ENCODE measurements at regions not wholly inside any gene's neighbourhood (a gene's known extent, or its start where the extent isn't known, plus 50 kb on each side); places are given as distances from the start of the nearest gene placed in this dataset.

- H3K27me3 ChIP-seq = no peaks in the 10 kb centered on the region
- no peak overlapping the region for H3K4me3 ChIP-seq
- H3K4me1 ChIP-seq = peaks cover 0 to 7% of the 10 kb centered on the region in 2 donors
- H3K9me3 ChIP-seq = no peaks in the 10 kb centered on the region
- in situ Hi-C loops (cut with MboI; ENCODE audit: low sequenced_read_pairs in 4 of 4) = no loop called here
- intact Hi-C loops (cut with DNase I; ENCODE audit: low total_unique reads) = no loop called here
- DNase-seq (no peak), ATAC-seq (peak in 1 of 2 donors; percentile 32)
- H3K36me3 ChIP-seq = no peaks in the 10 kb centered on the region
- H3K27ac ChIP-seq = peak overlapping the region; percentile 61 to 78 (median 72)
- no peak for TF ChIP-seq POLR2A (IDR thresholded peaks at IDR 0.05)
- no peak for TF ChIP-seq CTCF (IDR thresholded peaks at IDR 0.05 in 4 of 5, conservative IDR thresholded peaks at IDR 0.05 in 1 of 5)
These were observed 107.5 kb upstream of the THBS1 start for GRCh38 chr15:39473298-39473947.

- Histone ChIP-seq H3K36me3 (no peaks in the 10 kb centered on the region), H3K4me3 (no peak overlapping the region), H3K27ac (peak overlapping the region in 2 of 4 donors; percentile 74 to 78), H3K4me1 (peaks cover 0 to 7% of the 10 kb centered on the region in 2 donors), H3K27me3 (no peaks in the 10 kb centered on the region), H3K9me3 (no peaks in the 10 kb centered on the region)
- TF ChIP-seq CTCF (IDR thresholded peaks at IDR 0.05 in 4 of 5, conservative IDR thresholded peaks at IDR 0.05 in 1 of 5) (no peak), POLR2A (IDR thresholded peaks at IDR 0.05) (no peak)
- in situ Hi-C loops (cut with MboI; ENCODE audit: low sequenced_read_pairs in 4 of 4) (no loop called here), intact Hi-C loops (cut with DNase I; ENCODE audit: low total_unique reads) (no loop called here)
- no peak for DNase-seq
- ATAC-seq = no peak
These were observed 106.2 kb upstream of the THBS1 start for GRCh38 chr15:39474657-39475056.

GRCh38 chr15:39478996-39479395 lies 101.9 kb upstream of the THBS1 start:
- Histone ChIP-seq H3K4me3 (no peak overlapping the region), H3K9me3 (no peaks in the 10 kb centered on the region), H3K4me1 (no peaks in the 10 kb centered on the region), H3K36me3 (no peaks in the 10 kb centered on the region), H3K27me3 (no peaks in the 10 kb centered on the region), H3K27ac (no peak overlapping the region)
- intact Hi-C loops (cut with DNase I; ENCODE audit: low total_unique reads) (no loop called here), in situ Hi-C loops (cut with MboI; ENCODE audit: low sequenced_read_pairs in 4 of 4) (no loop called here)
- DNase-seq = no peak
- TF ChIP-seq POLR2A (IDR thresholded peaks at IDR 0.05) (no peak), CTCF (IDR thresholded peaks at IDR 0.05 in 4 of 5, conservative IDR thresholded peaks at IDR 0.05 in 1 of 5) (no peak)
- ATAC-seq = no peak

- intact Hi-C loops (cut with DNase I; ENCODE audit: low total_unique reads) (no loop called here), in situ Hi-C loops (cut with MboI; ENCODE audit: low sequenced_read_pairs in 4 of 4) (no loop called here)
- H3K36me3 ChIP-seq = no peaks in the 10 kb centered on the region
- ATAC-seq (no peak), DNase-seq (no peak)
- H3K27me3 ChIP-seq = no peaks in the 10 kb centered on the region
- no peak overlapping the region for H3K4me3 ChIP-seq
- no peaks in the 10 kb centered on the region for H3K4me1 ChIP-seq
- no peaks in the 10 kb centered on the region for H3K9me3 ChIP-seq
- no peak for TF ChIP-seq POLR2A (IDR thresholded peaks at IDR 0.05)
- no peak for TF ChIP-seq CTCF (IDR thresholded peaks at IDR 0.05 in 4 of 5, conservative IDR thresholded peaks at IDR 0.05 in 1 of 5)
- H3K27ac ChIP-seq = no peak overlapping the region
These were observed 101.0 kb upstream of the THBS1 start for GRCh38 chr15:39479911-39480310.

GRCh38 chr15:39482459-39482858 lies 98.4 kb upstream of the THBS1 start:
- no peaks in the 10 kb centered on the region for H3K27me3 ChIP-seq
- H3K4me3 ChIP-seq = no peak overlapping the region
- no peak overlapping the region for H3K27ac ChIP-seq
- no peaks in the 10 kb centered on the region for H3K36me3 ChIP-seq
- in situ Hi-C loops (cut with MboI; ENCODE audit: low sequenced_read_pairs in 4 of 4) (no loop called here), intact Hi-C loops (cut with DNase I; ENCODE audit: low total_unique reads) (no loop called here)
- H3K9me3 ChIP-seq = no peaks in the 10 kb centered on the region
- DNase-seq (no peak), ATAC-seq (no peak)
- no peak for TF ChIP-seq CTCF (IDR thresholded peaks at IDR 0.05 in 4 of 5, conservative IDR thresholded peaks at IDR 0.05 in 1 of 5)
- no peak for TF ChIP-seq POLR2A (IDR thresholded peaks at IDR 0.05)
- H3K4me1 ChIP-seq = no peaks in the 10 kb centered on the region
